ENCODE measurements at regions not wholly inside any gene's neighbourhood (a gene's known extent, or its start where the extent isn't known, plus 50 kb on each side); places are given as distances from the start of the nearest gene placed in this dataset.

GRCh38 chr6:154606457-154606856 lies 96.0 kb upstream of the CNKSR3 start:
- no peak overlapping the region for H3K4me3 Mint-ChIP-seq
- H3K4me1 Mint-ChIP-seq: peaks cover 6 to 7% of the 10 kb centered on the region in 2 donors
- H3K9me3 Mint-ChIP-seq: no peaks in the 10 kb centered on the region
- DNase-seq: peak in 2 of 3 donors; percentile 11 to 14
- H3K27me3 Mint-ChIP-seq (ENCODE audit: low read depth in 3 of 3): peaks cover 1 to 3% (median 2%) of the 10 kb centered on the region in 3 donors
- H3K36me3 Mint-ChIP-seq: no peaks in the 10 kb centered on the region
- no peak overlapping the region for H3K27ac Mint-ChIP-seq

DNA sequence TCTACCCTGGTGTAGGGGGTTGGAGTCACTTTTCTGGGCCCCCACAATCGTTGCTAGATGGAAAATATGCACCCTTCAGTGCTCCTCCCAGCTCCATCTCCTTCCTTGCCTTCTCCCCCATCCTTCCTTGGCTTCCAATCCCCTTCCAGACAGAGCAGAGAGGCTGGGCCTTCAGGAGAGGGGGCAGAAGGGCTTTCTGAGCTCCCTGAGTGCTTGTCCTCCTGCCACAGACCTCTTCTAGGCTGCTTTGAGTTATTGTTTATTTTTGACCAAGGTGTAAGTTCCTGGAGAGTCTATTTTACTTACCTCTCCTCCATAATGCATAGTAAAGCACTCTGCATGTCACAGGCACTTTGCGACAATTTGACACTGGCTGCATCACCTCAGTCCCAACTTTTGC lies 96.4 kb upstream of the CNKSR3 start:
- H3K4me3 Mint-ChIP-seq: no peak overlapping the region
- no peak for DNase-seq
- H3K9me3 Mint-ChIP-seq: peaks cover 0 to under 1% (median 0%) of the 10 kb centered on the region in 6 donors
- H3K27ac Mint-ChIP-seq: peak overlapping the region in 1 of 6 donors; percentile 20
- H3K4me1 Mint-ChIP-seq: peaks cover 6 to 7% of the 10 kb centered on the region in 2 donors
- H3K36me3 Mint-ChIP-seq: no peaks in the 10 kb centered on the region
- peaks cover under 1 to 3% (median 1%) of the 10 kb centered on the region in 3 donors for H3K27me3 Mint-ChIP-seq (ENCODE audit: low read depth in 3 of 3)

- no peak for DNase-seq
- Mint-ChIP-seq H3K27ac (no peak overlapping the region), H3K36me3 (no peaks in the 10 kb centered on the region)
Measured at GRCh38 chr6:154611241-154611640, 100.8 kb upstream of the CNKSR3 start.

DNA sequence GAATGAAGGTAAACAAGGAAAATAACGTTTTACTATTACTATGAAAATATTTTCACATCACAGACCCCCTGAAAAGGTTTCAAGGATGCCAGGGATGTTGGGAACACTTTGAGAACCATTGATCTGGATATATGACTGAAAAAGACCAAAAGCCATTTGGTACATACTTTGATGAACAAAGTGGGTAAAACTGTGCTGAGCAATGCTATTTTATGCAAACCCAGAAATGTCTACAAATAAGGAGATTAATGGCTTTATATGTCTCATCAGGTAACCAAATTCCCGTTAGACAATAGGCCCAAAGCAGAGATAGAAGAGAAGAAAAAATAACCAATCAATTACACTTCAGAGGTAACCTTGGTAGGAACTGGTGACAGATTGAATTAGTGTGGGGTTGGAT lies 101.4 kb upstream of the CNKSR3 start:
- no peak for DNase-seq
- peaks cover 0 to 3% (median 0%) of the 10 kb centered on the region in 6 donors for H3K9me3 Mint-ChIP-seq
- no peaks in the 10 kb centered on the region for H3K36me3 Mint-ChIP-seq
- peaks cover 0 to 1% of the 10 kb centered on the region in 2 donors for H3K4me1 Mint-ChIP-seq
- H3K4me3 Mint-ChIP-seq: no peak overlapping the region
- H3K27me3 Mint-ChIP-seq (ENCODE audit: low read depth in 3 of 3): peaks cover 0 to 1% (median 0%) of the 10 kb centered on the region in 3 donors
- no peak overlapping the region for H3K27ac Mint-ChIP-seq

More at GRCh38 chr6:154611241-154611640, 100.8 kb upstream of the CNKSR3 start:
- Mint-ChIP-seq H3K4me3 (no peak overlapping the region), H3K27me3 (ENCODE audit: low read depth in 3 of 3) (peaks cover 0 to 1% (median 0%) of the 10 kb centered on the region in 3 donors), H3K4me1 (peaks cover 0 to 2% of the 10 kb centered on the region in 2 donors), H3K9me3 (peaks cover 0 to 3% (median 0%) of the 10 kb centered on the region in 6 donors)

DNA sequence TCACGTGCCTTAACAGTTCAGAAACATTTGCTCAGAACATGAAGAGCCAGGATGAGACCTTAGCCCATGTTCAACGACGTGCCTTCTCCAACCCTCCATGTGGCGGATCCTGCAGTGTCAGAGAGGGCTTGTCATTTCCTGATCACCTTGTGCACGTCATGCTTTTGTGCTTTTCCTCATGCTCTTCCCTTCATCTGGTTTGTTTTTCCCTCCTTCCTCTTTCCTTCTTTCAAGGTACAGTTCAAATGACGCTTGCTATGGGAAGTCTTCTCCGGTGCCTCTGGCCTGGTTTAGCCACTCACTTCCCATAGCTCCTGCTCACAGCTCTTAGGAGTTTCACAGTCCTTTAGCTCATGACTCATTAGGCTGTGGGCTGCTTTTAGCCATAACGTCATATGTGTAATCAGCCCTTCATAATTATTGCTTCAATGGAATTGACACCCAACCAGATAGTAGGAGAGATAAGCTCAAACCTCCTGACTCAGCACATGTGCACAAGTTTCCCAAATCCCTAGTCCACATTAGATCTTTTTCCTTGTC lies 102.7 kb upstream of the CNKSR3 start:
- no peaks in the 10 kb centered on the region for H3K4me1 Mint-ChIP-seq

GRCh38 chr6:154614101-154614500 lies 103.6 kb upstream of the CNKSR3 start:
- H3K36me3 Mint-ChIP-seq: no peaks in the 10 kb centered on the region
- no peak for DNase-seq
- no peak overlapping the region for H3K4me3 Mint-ChIP-seq
- peaks cover 0 to 2% (median 1%) of the 10 kb centered on the region in 3 donors for H3K27me3 Mint-ChIP-seq (ENCODE audit: low read depth in 3 of 3)
- no peaks in the 10 kb centered on the region for H3K4me1 Mint-ChIP-seq
- peaks cover 0 to 3% (median 0%) of the 10 kb centered on the region in 6 donors for H3K9me3 Mint-ChIP-seq
- H3K27ac Mint-ChIP-seq: no peak overlapping the region

More for the DNA sequence above, 102.7 kb upstream of the CNKSR3 start:
- H3K9me3 Mint-ChIP-seq: peaks cover 0 to 3% (median 0%) of the 10 kb centered on the region in 6 donors
- H3K27ac Mint-ChIP-seq: no peak overlapping the region
- H3K27me3 Mint-ChIP-seq (ENCODE audit: low read depth in 3 of 3): peaks cover 0 to 1% (median 0%) of the 10 kb centered on the region in 3 donors
- no peaks in the 10 kb centered on the region for H3K36me3 Mint-ChIP-seq
- no peak overlapping the region for H3K4me3 Mint-ChIP-seq
- DNase-seq: no peak

- H3K4me1 Mint-ChIP-seq: no peaks in the 10 kb centered on the region
- DNase-seq: no peak
- peaks cover 0 to 3% (median 0%) of the 10 kb centered on the region in 6 donors for H3K9me3 Mint-ChIP-seq
- H3K36me3 Mint-ChIP-seq: no peaks in the 10 kb centered on the region
- no peak overlapping the region for H3K27ac Mint-ChIP-seq
- peaks cover under 1 to 2% (median 1%) of the 10 kb centered on the region in 3 donors for H3K27me3 Mint-ChIP-seq (ENCODE audit: low read depth in 3 of 3)
- H3K4me3 Mint-ChIP-seq: no peak overlapping the region
Measured at GRCh38 chr6:154614641-154615040, 104.2 kb upstream of the CNKSR3 start.

- Mint-ChIP-seq H3K27ac (no peak overlapping the region), H3K36me3 (no peaks in the 10 kb centered on the region), H3K4me1 (no peaks in the 10 kb centered on the region), H3K4me3 (no peak overlapping the region), H3K27me3 (ENCODE audit: low read depth in 3 of 3) (peaks cover under 1 to 4% (median 2%) of the 10 kb centered on the region in 3 donors), H3K9me3 (peaks cover 0 to 3% (median 0%) of the 10 kb centered on the region in 6 donors)
- no peak for DNase-seq
Measured at GRCh38 chr6:154615483-154616025, 105.1 kb upstream of the CNKSR3 start.

GRCh38 chr6:154617175-154617574 lies 106.7 kb upstream of the CNKSR3 start:
- no peak for DNase-seq

DNA sequence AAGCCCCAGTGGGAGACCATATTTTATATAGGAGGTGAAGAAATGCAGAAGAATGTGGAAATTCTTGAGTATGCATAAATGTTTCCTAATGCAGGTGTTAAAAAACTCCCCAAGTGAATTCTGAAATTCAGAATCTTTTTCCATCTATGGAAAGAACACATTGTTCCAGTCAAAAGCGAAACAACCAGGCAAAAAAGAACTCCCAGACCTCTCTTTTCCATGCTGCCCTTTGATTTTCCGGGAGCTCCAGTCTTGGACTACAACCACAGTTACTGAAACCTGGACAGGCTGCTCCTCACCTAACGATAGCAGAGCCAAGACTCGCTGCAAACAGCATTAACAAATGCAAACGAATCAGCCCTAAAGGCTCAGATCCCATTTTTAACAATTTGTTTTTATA lies 108.7 kb upstream of the CNKSR3 start:
- no peaks in the 10 kb centered on the region for H3K9me3 Mint-ChIP-seq
- H3K36me3 Mint-ChIP-seq: no peaks in the 10 kb centered on the region
- H3K4me3 Mint-ChIP-seq: no peak overlapping the region
- H3K27me3 Mint-ChIP-seq (ENCODE audit: low read depth in 3 of 3): peaks cover 0 to 8% (median 4%) of the 10 kb centered on the region in 3 donors
- DNase-seq: no peak
- no peaks in the 10 kb centered on the region for H3K4me1 Mint-ChIP-seq
- H3K27ac Mint-ChIP-seq: no peak overlapping the region

More at GRCh38 chr6:154617175-154617574, 106.7 kb upstream of the CNKSR3 start:
- Mint-ChIP-seq H3K36me3 (no peaks in the 10 kb centered on the region), H3K4me1 (no peaks in the 10 kb centered on the region), H3K27me3 (ENCODE audit: low read depth in 3 of 3) (peaks cover 0 to 4% (median 2%) of the 10 kb centered on the region in 3 donors), H3K9me3 (no peaks in the 10 kb centered on the region), H3K4me3 (no peak overlapping the region), H3K27ac (no peak overlapping the region)

GRCh38 chr6:154621686-154622085 lies 111.2 kb upstream of the CNKSR3 start:
- H3K9me3 Mint-ChIP-seq: no peaks in the 10 kb centered on the region
- H3K36me3 Mint-ChIP-seq: no peaks in the 10 kb centered on the region
- H3K4me1 Mint-ChIP-seq: no peaks in the 10 kb centered on the region
- no peak overlapping the region for H3K4me3 Mint-ChIP-seq
- H3K27me3 Mint-ChIP-seq (ENCODE audit: low read depth in 3 of 3): peaks cover 0 to 8% (median 4%) of the 10 kb centered on the region in 3 donors
- DNase-seq: no peak
- H3K27ac Mint-ChIP-seq: no peak overlapping the region

- Mint-ChIP-seq H3K27me3 (ENCODE audit: low read depth in 3 of 3) (peaks cover 0 to 9% (median 4%) of the 10 kb centered on the region in 3 donors), H3K4me3 (no peak overlapping the region), H3K9me3 (no peaks in the 10 kb centered on the region), H3K4me1 (no peaks in the 10 kb centered on the region), H3K36me3 (no peaks in the 10 kb centered on the region), H3K27ac (no peak overlapping the region)
- no peak for DNase-seq
Measured at GRCh38 chr6:154622618-154623336, 110.4 kb upstream of the SCAF8 start.

GRCh38 chr6:154623391-154623790 lies 109.8 kb upstream of the SCAF8 start:
- Mint-ChIP-seq H3K4me1 (no peaks in the 10 kb centered on the region), H3K9me3 (no peaks in the 10 kb centered on the region), H3K36me3 (no peaks in the 10 kb centered on the region), H3K27me3 (ENCODE audit: low read depth in 3 of 3) (peaks cover 0 to 14% (median 4%) of the 10 kb centered on the region in 3 donors), H3K4me3 (no peak overlapping the region), H3K27ac (no peak overlapping the region)
- no peak for DNase-seq

GRCh38 chr6:154624038-154624599 lies 109.1 kb upstream of the SCAF8 start:
- H3K27me3 Mint-ChIP-seq (ENCODE audit: low read depth in 3 of 3): peaks cover 0 to 14% (median 2%) of the 10 kb centered on the region in 3 donors
- no peak overlapping the region for H3K27ac Mint-ChIP-seq
- no peak overlapping the region for H3K4me3 Mint-ChIP-seq
- DNase-seq: no peak
- no peaks in the 10 kb centered on the region for H3K36me3 Mint-ChIP-seq
- no peaks in the 10 kb centered on the region for H3K9me3 Mint-ChIP-seq
- H3K4me1 Mint-ChIP-seq: no peaks in the 10 kb centered on the region
